ENCODE measurements at regions not wholly inside any gene's neighbourhood (a gene's known extent, or its start where the extent isn't known, plus 50 kb on each side); places are given as distances from the start of the nearest gene placed in this dataset.

- TF ChIP-seq EZH2 (IDR thresholded peaks at IDR 0.05), result no peak
- no peak for TF ChIP-seq POLR2AphosphoS5 (IDR thresholded peaks at IDR 0.05; ENCODE audit: borderline replicate concordance, low read depth, low read length)
- no peak for TF ChIP-seq FOXP2 (optimal IDR thresholded peaks at IDR 0.05; ENCODE audit: control extremely low read depth, extremely low read length, insufficient read depth)
Observed at GRCh38 chr5:163661360-163661759, 155.9 kb downstream of the MAT2B start.
